AG09309 (cell line): ENCODE measurements at regions not wholly inside any gene's neighbourhood (a gene's known extent, or its start where the extent isn't known, plus 50 kb on each side); places are given as distances from the start of the nearest gene placed in this dataset.
"Not testable (repeated sequence)": the region's sequence is repeated elsewhere in the genome, so short reads cannot be mapped to it uniquely, and the experiment has no call there.

Experiments
- DNase-seq: peaks from one replicate; pipeline ENCODE4 v3.0.0-alpha.2; 2010; ENCODE audit warnings: low read depth
- H3K4me3 ChIP-seq: 2 replicates; pipeline ENCODE4 v1.5.1; 2011; ENCODE audit warnings: mild to moderate bottlenecking, low read depth, low read length, moderate library complexity; ENCODE audit not compliant: control insufficient read depth
- CTCF ChIP-seq: IDR thresholded peaks from 2 replicates; pipeline ENCODE4 v1.5.1; 2011; ENCODE audit warnings: mild to moderate bottlenecking, low read depth, low read length, inconsistent platforms; ENCODE audit not compliant: insufficient read depth, control insufficient read depth; ENCODE audit errors: missing control alignments

GRCh38 chr21:35448876-35449599 lies 399.9 kb upstream of the RUNX1 start:
- TF ChIP-seq CTCF: no peak
- no peak for DNase-seq
- H3K4me3 ChIP-seq: no peak overlapping the region

DNA sequence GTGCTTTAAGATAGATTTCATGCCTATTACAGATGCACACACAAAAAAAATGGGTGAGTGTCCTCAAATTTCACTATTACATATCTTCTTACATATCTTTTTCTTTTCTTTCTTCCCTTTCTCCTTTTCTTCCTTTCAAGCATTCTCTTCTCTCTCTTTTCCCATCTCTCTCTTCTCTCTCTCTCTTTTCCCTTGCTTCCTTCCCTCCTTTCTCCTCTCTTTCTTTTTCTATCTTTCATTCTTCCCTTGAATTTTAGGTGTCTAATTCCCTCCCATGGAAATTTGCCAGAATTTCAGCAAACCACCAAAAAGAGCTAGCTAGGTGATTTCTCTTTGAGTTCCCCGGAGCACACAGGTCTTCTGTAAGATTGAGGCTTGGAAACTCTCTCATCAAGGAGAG lies 395.3 kb upstream of the RUNX1 start:
- no peak overlapping the region for H3K4me3 ChIP-seq
- TF ChIP-seq CTCF: no peak
- no peak for DNase-seq

GRCh38 chr21:35441868-35442582 lies 392.9 kb upstream of the RUNX1 start:
- DNase-seq: no peak
- H3K4me3 ChIP-seq: no peak overlapping the region
- no peak for TF ChIP-seq CTCF

- no peak for DNase-seq
- no peak for TF ChIP-seq CTCF
- no peak overlapping the region for H3K4me3 ChIP-seq
Measured at GRCh38 chr21:35438643-35439404, 389.7 kb upstream of the RUNX1 start.

GRCh38 chr21:35437941-35438340 lies 388.8 kb upstream of the RUNX1 start:
- no peak for TF ChIP-seq CTCF
- H3K4me3 ChIP-seq: no peak overlapping the region
- DNase-seq: no peak

GRCh38 chr21:35436899-35437298 lies 387.8 kb upstream of the RUNX1 start:
- TF ChIP-seq CTCF: peak; percentile 7
- H3K4me3 ChIP-seq: no peak overlapping the region
- no peak for DNase-seq

- not testable (repeated sequence) for H3K4me3 ChIP-seq, DNase-seq
Measured at GRCh38 chr21:35432601-35433000, 383.5 kb upstream of the RUNX1 start.
